Raji (cell line): ENCODE measurements at regions not wholly inside any gene's neighbourhood (a gene's known extent, or its start where the extent isn't known, plus 50 kb on each side); places are given as distances from the start of the nearest gene placed in this dataset.
A peak's percentile ranks its signal among the peaks of the same experiment; 100 is the strongest.

ENCODE experiments used
- POLR2A ChIP-seq: IDR thresholded peaks from 2 replicates; pipeline ENCODE4 v1.6.1; 2011; ENCODE audit warnings: low read depth, low read length, control low read depth; ENCODE audit not compliant: insufficient read depth

- TF ChIP-seq POLR2A: no peak
Measured at GRCh38 chr6:150719099-150719766, 119.5 kb downstream of the PLEKHG1 start.

- no peak for TF ChIP-seq POLR2A
Measured at GRCh38 chr6:150719831-150720230, 120.1 kb downstream of the PLEKHG1 start.

- peak; percentile 30; the same call in 1 of the 2 replicates for TF ChIP-seq POLR2A
Measured at GRCh38 chr6:150720774-150721233, 121.1 kb downstream of the PLEKHG1 start.

- TF ChIP-seq POLR2A: no peak
Measured at GRCh38 chr6:150721418-150722266, 122.0 kb downstream of the PLEKHG1 start.

GRCh38 chr6:150722614-150723344 is 123.1 kb downstream of the PLEKHG1 start:
- no peak for TF ChIP-seq POLR2A

- peak; percentile 51; the same call in 1 of the 2 replicates for TF ChIP-seq POLR2A
Measured at GRCh38 chr6:150723345-150723658, 123.6 kb downstream of the PLEKHG1 start.

GRCh38 chr6:150723857-150724256 is 124.2 kb downstream of the PLEKHG1 start:
- no peak for TF ChIP-seq POLR2A

- TF ChIP-seq POLR2A: no peak
Measured at GRCh38 chr6:150725795-150726194, 126.1 kb downstream of the PLEKHG1 start.

- no peak for TF ChIP-seq POLR2A
Measured at GRCh38 chr6:150729188-150729748, 129.6 kb downstream of the PLEKHG1 start.

GRCh38 chr6:150730801-150731457 is 131.2 kb downstream of the PLEKHG1 start:
- no peak for TF ChIP-seq POLR2A

- no peak for TF ChIP-seq POLR2A
Measured at GRCh38 chr6:150732765-150733539, 132.6 kb upstream of the MTHFD1L start.

GRCh38 chr6:150733726-150734125 is 131.8 kb upstream of the MTHFD1L start:
- no peak for TF ChIP-seq POLR2A

- no peak for TF ChIP-seq POLR2A
Measured at GRCh38 chr6:150734235-150734634, 131.3 kb upstream of the MTHFD1L start.

- no peak for TF ChIP-seq POLR2A
Measured at GRCh38 chr6:150735341-150735851, 130.1 kb upstream of the MTHFD1L start.

- no peak for TF ChIP-seq POLR2A
Measured at GRCh38 chr6:150738092-150738629, 127.3 kb upstream of the MTHFD1L start.
